ENCODE measurements at regions not wholly inside any gene's neighbourhood (a gene's known extent, or its start where the extent isn't known, plus 50 kb on each side); places are given as distances from the start of the nearest gene placed in this dataset.

- no peak for TF ChIP-seq MAX (IDR thresholded peaks at IDR 0.05)
- TF ChIP-seq MAFK (IDR thresholded peaks at IDR 0.05; ENCODE audit: low read depth, low read length): no peak
These were observed 474.3 kb upstream of the KIF2A start (continued) for GRCh38 chr5:61831736-61832135.
